Esophagus muscularis mucosa (tissue), 4 donors: ENCODE measurements at regions not wholly inside any gene's neighbourhood (a gene's known extent, or its start where the extent isn't known, plus 50 kb on each side); places are given as distances from the start of the nearest gene placed in this dataset.

Source experiments
- CTCF ChIP-seq, 3 experiments: fragments of 200-600 bp in 2 of 3; fragments of 450-650 bp in 1 of 3; sonication (generic) in 2 of 3; IDR thresholded peaks; one replicate each; pipeline ENCODE4 v1.5.1; 2017 to 2019; ENCODE audit warnings: antibody characterized with exemption in 3 of 3, mild to moderate bottlenecking in 2 of 3, moderate library complexity in 1 of 3
- EP300 ChIP-seq: sonication (generic); formaldehyde crosslinking; IDR thresholded peaks from one replicate; pipeline ENCODE4 v1.6.1; 2017; ENCODE audit warnings: antibody characterized with exemption
- POLR2A ChIP-seq: fragments of 450-650 bp; IDR thresholded peaks from one replicate; pipeline ENCODE4 v1.6.1; 2017; ENCODE audit warnings: antibody characterized with exemption, moderate library complexity, mild to moderate bottlenecking, low read depth
- POLR2AphosphoS5 ChIP-seq, 2 donors: sonication (generic); formaldehyde crosslinking; IDR thresholded peaks; one replicate each; pipeline ENCODE4 v1.6.1; 2017; ENCODE audit warnings: antibody characterized with exemption in 2 of 2

- no peak for TF ChIP-seq CTCF (IDR thresholded peaks at IDR 0.05)
- TF ChIP-seq POLR2A = no peak
- TF ChIP-seq POLR2AphosphoS5 (IDR thresholded peaks at IDR 0.05) = no peak
- no peak for TF ChIP-seq EP300
Observed at GRCh38 chr16:86071611-86072240, 172.8 kb downstream of the IRF8 start.
